HG02588 (cell line): ENCODE measurements at regions not wholly inside any gene's neighbourhood (a gene's known extent, or its start where the extent isn't known, plus 50 kb on each side); places are given as distances from the start of the nearest gene placed in this dataset.
"Not testable (repeated sequence)": the region's sequence is repeated elsewhere in the genome, so short reads cannot be mapped to it uniquely, and the experiment has no call there.

Source experiments
- ATAC-seq: cut with Tn5 transposase; IDR thresholded peaks from one replicate; pipeline ENCODE4 v1.9.1; 2021; ENCODE audit warnings: mild to moderate bottlenecking, moderate library complexity; ENCODE audit not compliant: unreplicated experiment

DNA sequence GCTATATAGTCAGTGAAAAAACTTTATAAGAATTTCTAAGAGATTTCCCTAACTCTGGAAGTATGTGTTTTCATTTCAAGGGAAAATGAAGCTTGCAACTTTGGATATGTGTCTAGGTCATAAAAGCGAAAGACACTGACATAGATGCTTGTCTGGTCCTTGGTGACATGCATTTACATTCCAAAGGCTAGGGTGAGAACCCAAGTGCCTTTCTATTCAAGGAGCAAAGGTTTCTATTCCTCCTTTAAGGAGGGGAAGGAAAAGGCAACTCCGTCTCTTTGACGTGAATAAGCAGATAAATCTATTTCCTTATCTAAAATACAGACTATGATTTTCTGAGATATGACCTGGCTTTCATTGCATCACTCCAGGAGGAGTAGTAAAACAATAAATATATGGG, 261.1 kb downstream of the CDH7 start:
- no peak for ATAC-seq

DNA sequence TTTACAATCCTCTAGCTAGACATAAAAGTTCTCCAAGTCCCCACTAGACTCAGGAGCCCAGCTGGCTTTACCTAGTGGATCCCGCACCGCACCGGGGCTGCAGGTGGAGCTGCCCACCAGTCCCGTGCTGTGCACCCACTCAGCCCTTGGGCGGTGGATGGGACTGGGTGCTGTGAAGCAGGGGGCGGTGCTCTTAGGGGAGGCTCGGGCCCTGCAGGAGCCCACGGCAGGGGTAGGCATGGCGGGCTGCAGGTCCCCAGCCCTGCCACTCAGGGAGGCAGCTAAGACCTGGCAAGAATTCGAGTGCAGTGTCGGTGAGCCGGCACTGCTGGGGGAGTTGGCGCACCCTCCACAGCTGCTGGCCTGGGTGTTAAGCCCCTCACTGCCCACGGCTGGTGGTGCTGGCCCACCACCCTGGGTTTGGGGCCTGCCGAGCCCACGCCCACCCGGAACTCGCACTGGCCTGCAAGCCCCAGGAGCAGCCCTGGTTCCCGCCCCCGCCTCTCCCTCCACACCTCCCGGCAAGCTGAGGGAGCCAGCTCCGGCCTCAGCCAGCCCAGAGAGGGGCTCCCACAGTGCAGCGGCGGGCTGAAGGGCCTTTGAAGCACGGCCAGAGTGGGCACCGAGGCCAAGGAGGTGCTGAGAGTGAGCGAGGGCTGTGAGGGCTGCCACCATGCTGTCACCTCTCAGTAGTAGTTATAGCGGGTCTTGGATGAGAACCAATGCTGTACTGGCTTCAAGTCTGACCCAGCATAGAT, 255.2 kb downstream of the CDH7 start:
- ATAC-seq = no peak

DNA sequence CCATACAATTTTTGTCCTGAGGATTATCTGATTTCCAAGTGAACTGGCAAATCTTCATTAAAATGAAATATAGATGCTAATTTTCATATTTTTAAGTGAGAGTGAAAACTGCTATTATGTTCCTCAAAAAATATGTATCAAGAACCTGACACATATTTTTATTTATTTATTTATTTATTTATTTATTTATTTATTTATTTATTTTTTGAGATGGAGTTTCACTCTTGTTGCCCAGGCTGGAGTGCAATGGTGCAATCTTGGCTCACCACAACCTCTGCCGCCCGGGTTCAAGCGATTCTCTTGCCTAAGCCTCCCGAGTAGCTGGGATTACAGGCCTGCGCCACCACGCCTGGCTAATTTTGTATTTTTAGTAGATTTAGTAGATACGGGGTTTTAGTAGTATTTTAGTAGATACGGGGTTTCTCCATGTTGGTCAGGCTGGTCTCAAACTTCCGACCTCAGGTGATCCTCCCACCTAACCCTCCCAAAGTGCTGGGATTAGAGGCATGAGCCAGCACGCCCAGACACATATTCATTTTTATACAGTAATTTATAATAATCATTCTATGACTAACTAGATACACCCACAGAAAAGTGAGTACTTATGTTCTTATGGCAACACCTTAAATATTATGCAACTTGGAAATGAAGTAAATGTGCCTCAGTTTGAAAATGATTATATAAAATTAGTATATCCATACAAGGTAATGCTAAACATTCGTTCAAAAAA, 248.3 kb downstream of the CDH7 start:
- not testable (repeated sequence) for ATAC-seq

DNA sequence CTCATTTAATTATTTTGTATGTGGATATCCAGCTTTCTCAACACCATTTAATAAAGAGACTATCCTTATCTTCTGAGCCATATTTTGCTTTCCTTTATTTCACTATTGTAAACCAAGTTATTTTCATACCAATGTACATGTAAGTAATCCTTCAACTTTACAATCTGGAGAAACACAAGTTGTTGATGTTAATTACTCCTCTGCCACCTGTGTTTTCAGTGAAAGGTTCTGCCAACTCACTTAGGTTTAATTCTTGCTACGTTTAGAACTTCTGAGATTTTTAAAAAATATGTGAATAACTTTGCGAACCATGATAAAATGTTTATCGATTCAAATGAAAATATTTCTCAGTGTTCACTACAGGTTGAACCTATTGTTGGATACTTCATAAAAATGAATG, 244.4 kb downstream of the CDH7 start:
- no peak for ATAC-seq

DNA sequence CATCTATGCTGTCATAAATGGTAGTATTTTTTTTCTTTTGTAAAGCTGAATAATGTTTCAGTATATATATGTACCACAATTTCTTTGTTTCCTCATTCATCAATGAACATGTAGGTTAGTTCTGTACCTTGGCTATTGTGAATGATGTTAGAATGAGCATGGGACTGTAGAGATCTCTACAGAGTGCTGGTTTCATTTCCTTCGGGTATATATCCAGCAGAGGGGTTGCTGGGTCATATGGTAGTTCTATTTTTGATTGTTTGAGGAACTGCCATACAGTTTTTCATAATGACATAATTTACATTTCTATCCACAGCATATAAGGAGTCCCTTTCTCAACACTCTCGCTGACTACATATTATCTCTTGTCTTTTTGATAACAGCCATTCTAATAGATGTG, 243.5 kb downstream of the CDH7 start:
- no peak for ATAC-seq

DNA sequence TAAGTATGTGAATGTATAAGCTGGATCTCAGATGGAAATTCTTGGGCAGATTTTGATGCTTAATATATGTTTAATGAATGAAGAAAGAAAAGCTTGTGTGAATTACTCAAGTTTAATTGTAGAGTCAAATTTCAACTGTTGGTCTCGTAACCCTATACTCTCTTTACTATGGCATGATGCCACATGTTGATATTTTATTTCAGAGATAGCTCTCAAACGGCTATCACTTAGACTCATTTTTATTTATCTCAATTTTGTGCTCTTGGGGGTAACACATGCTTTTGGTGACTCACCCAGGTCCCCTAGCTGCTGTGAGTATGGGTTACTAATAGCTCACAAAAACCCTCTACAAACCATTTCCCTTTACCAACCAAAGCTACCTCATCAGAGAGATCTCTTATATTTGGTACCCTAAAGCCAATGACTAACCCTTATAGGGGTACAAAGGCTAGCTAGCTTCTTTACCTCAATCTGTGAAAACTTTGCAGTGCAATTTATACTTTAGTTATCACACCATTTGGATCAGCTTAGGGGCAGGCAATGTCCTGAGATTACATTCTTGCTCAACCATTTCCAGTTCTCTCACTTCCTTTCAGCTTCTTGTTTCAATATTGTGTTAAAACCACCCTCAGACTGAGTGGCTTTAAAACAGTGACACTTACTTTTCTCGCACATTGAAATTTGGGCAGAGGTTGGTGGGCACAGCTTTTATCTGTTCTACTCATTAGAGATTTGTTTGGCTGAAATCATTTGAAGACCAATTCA, 240.3 kb downstream of the CDH7 start:
- ATAC-seq = no peak

DNA sequence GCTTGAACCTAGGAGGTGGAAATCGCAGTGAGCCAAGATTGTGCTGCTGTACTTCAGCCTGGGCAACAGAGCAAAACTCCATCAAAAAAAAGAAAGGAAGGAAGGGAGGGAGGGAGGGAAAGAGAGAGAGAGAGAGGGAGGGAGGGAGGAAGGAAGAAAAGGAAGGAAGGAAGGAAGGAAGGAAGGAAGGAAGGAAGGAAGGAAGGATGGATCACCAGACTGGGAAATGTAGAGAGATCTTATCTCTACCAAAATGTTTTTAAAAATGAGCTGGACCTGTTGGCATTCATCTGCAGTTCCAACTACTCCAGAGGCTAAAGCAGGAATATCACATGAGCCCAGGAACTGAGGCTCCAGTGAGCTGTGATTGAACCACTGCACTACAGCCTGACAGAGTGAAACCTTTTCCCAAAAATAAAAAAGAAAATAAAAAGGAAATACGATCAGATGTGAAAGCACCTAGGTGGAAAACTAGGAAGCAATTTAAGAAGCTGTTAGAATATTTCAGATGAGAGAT, 239.4 kb downstream of the CDH7 start:
- no peak for ATAC-seq

DNA sequence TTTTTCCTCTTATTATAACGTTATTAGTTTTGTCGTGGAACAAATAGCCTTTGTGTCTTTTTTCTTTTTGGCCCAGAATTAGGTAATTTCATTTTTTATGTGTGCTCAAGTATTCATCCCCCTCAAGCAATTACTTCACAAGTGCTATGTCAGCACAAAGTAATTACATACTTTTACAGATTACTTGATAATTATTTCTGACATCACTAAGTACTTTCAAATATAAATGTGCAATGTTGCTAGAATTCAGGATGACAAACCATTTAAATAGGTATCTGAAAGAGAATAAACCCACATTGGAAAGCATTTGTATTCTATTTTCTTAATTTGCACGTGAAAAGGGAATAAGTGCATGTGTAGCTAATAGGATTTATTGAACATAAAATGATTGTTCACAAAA, 238.2 kb downstream of the CDH7 start:
- ATAC-seq = no peak

DNA sequence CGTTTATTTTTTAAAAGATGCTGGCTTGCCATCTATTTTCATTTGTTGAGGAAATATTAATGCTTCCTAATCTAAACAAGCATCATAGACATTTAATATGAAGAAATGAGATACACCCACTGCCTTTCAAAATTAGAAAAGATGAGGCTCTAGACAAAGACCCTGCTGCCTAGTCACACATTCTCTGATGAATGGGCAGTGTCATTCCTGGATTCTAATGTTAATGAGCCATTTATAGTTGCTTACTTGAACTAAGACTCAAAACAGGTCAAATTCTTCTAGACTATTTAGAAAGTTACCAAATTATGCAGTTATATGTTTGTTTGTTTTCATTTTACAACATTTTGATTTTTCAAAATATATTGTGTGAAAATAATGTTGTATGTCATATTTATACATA, 237.6 kb downstream of the CDH7 start:
- no peak for ATAC-seq

DNA sequence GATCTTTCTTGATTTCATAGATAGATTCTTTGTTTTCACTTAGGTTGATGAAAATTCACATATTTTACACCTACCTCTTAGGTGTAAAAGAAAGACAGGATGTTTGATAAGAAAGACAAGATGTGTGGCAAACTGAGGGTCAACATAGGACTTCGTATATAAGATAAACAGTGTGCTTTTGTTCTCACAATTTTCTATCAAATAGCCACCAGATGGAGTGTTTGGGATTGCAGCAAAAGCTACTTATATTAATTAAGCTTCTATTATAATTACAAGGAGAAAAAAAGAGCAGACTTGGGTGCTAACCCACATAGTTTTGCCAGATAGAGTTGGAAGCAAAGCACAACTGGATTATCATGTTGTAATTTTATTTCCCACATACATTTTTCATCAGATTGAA, 232.9 kb downstream of the CDH7 start:
- no peak for ATAC-seq

DNA sequence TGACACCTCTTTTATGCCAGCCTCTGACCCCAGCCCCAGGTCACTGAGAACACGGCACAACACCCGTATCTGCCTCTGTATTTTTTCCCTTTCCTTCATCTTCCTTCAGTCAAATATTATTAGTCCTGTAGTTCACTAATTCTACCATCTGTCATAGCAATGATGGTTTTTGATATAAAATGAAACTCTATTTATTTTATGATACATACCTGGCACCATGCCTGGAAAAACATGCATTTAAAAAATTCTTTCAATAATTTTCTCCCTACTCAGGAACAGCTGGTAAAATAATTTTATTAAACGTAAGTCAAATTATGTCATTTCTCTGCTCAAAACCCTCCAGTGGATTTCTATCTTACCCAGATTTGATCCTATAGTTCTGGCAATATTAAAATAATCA, 224.7 kb downstream of the CDH7 start:
- ATAC-seq = no peak

DNA sequence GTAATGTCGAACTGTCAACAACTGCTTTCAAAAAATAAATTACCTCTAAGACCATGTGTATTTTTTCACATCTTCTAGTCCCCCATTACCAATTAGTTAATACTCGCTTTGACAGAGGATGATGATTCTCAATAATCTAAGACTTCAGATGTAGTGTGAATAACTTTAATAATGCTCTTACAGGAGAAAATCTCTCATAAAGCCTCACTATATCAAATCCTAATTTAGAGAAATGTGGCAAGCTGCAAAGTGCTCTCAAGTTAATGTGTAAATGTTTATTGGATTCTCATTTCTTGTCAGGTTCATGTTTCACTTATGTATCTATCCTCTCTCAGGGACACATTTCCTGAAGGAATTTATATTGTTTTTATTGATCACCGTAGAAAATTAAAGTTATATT, 223.9 kb downstream of the CDH7 start:
- no peak for ATAC-seq

DNA sequence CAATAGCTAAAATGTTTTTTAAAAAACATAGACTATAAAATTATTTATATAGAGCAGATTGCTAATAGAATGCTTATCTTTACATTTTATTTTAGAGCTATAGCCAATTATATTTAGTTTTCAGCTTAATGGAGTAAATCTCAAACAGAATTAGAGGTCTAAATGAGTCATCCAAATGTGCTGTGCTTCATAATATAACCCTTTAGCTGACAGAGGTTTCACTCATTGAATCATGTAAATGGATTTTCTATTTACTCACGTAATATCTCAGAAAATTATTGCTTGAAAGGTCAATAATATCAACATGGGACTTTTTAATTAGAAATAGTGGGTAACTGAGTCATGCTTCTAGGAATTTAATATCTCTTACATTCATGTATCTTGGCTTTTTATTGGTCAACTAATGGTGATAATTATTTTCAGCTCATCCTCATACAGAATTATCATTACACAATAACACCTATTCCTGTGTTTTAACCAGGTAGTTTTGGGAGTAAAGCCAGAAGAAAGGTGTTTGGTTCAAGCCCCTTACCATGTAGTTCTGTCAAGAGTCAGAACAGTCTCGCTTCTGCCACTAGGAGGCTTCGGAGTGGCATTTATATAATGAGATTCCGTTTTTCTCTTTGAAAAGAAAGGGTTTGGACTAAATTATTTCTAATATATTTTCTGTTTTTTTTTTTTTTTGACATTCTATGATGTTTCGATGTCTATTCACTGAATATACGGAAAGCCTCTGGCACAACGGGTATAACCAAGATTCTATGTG, 217.6 kb downstream of the CDH7 start:
- no peak for ATAC-seq

DNA sequence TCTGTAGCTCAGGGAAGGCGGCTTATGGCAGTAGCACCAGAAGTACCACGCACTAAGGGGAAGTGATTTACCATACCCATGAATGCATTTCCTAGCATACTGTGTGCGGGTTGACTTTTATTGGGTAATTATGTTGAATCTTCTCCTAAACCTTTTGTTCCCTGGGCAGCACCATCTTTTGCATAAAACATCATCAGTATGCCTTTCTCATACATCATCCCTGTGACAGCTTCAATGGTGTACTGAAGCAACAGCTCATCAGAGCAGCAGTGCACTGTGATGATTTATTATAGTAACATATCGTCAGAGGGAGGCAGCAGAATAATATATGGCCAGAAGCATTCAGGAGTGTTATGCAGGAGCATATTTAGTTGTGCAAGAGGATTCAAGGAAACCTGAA, 204.9 kb downstream of the CDH7 start:
- no peak for ATAC-seq

DNA sequence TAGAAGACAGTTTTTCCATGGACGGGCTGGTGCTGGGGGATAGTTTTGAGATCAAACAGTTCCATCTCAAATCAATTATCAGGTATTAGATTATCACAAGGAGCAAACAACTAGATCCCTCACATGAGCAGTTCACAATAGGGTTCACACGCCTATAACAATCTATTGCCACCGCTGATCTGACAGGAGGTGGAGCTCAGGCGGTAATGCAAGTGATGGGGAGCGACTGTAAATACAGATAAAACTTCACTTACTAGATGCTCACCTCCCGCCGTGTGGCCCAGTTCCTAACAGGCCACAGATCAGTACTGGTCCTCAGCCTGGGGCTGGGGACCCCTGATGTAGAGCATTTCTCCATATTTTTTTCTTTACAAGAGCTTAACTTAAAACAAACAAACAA, 203.6 kb downstream of the CDH7 start:
- no peak for ATAC-seq

DNA sequence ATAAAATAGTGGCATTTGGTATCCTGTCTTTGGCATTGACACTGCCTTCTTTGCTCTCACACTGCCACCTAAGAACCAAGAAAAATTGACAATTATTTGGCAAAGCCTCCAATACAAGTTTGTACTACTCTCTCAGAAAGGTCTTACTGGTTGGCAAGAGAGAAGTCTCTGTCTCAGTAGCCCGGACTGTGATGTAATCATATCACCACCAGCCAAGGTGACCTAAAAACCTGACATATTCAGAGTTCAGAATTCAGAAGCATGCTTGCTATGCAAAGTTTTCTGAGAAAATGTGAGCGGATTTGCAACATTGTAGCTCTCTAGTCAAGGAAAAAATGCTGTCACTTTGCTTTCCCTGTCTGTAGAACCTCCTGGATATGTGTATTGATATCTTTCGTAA, 196.0 kb downstream of the CDH7 start:
- ATAC-seq = no peak

DNA sequence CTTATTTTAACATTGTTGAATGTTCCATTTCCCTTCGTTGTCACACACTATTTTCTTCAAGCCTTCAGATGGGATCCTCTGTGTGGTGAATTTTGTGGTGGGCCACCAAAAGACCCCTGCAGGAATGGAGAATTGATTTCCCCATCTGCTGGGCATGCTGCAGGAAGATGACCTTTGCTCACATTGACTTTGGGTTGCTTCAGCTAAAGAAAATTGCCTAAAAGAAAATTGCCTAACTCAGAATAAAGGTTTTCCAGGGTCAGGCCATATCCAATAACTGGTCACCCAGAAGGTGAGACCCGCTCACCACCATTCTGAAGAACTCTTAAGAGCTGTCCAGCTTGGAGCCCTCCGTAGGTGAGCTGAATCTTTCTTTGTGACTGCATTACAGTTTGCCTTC, 192.5 kb downstream of the CDH7 start:
- no peak for ATAC-seq

DNA sequence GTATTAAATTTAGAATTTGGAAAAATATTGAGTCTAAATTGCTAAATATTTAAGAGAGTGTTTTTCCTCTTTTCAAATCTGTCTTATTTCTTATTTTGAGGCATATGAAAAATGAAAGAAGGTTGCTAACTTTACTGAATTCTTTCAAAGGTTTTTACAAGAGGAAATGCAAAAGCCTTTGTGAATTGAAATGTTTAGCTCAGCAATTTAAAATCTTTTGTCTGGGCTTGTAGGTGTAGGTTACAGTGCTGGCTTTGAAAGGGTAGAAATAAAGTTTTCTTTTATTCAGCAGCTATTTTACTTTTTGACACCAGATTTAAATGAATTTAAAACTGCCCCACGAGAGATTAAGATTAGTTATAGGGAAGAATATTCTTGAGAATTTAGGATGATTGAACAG, 192.0 kb downstream of the CDH7 start:
- no peak for ATAC-seq

DNA sequence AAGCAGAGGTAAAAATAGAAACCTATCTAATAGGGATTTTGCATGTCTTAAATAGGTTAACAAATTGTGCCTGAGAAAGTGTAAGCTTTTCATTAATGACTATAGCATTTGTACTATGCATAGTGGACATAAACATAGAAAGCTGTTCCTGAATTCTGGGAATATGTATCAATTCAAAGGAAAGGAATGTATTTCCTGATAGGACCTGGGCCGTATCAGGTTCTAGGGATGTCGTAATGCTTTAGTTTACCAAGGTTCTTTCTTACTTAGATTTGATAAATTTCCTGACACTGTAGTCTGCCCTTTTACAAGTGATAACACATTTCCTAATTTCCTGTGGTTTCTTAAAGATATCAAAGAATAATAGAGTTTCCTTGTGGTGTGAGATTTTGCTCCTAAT, 191.3 kb downstream of the CDH7 start:
- ATAC-seq = no peak

DNA sequence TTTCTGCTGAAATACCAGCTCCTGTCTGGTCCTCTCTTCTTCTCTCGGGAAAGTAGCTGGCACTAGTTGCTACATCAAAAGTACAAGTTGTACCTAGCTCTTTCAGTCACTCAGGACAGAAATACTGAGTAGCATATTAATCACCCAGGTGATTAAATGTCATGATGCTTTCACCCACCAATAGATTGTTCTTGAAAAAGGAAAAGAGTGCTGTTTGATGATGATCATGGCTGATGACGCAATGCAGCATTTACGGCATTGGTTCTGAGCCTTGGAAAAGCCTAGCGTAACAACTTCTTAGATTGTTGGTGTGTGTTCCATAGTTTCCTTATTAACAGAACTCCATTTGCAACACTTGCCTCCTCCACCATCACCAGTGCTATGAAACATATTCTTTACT, 190.7 kb downstream of the CDH7 start:
- no peak for ATAC-seq
